ENCODE measurements at regions not wholly inside any gene's neighbourhood (a gene's known extent, or its start where the extent isn't known, plus 50 kb on each side); places are given as distances from the start of the nearest gene placed in this dataset.

DNA sequence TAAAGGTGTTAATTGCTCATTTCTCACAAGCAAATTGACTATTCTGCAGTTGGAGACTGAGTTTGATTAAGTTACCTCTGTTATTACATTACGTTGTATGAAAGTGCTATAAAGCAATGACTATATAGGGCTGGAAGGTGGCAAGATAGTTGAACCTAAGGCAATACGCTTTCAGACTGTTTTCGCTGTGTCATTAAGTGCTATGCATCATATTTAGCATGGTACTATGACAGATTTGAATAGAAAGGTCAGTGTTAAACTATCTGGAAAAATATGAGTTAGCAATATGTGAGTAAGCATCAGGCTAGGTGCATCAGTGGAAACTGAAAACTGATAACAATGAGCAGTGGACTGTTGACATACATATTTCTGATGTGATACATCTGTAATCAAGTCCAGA is 206.0 kb upstream of the ARHGAP24 start:
- H3K27me3 ChIP-seq (replicated peaks in 1 of 7): no peaks in the 10 kb centered on the region
- 83 to 90% (median 86%) methylated on average over 3 of the region's 3 CpGs for WGBS, 5 donors
- no peak overlapping the region for H3K4me3 ChIP-seq
- H3K27ac ChIP-seq: no peak overlapping the region
- peaks cover 3 to 18% (median 12%) of the 10 kb centered on the region in 8 donors for H3K9me3 ChIP-seq
- no peaks in the 10 kb centered on the region for H3K4me1 ChIP-seq
- no peak for DNase-seq
- no peaks in the 10 kb centered on the region for H3K36me3 ChIP-seq
- intact Hi-C loops (cut with DNase I; ENCODE audit: low total_unique reads): no loop called here
- TF ChIP-seq POLR2A (IDR thresholded peaks at IDR 0.05) (no peak), POLR2AphosphoS5 (IDR thresholded peaks at IDR 0.05) (no peak)
- TF ChIP-seq, protein P1, sequence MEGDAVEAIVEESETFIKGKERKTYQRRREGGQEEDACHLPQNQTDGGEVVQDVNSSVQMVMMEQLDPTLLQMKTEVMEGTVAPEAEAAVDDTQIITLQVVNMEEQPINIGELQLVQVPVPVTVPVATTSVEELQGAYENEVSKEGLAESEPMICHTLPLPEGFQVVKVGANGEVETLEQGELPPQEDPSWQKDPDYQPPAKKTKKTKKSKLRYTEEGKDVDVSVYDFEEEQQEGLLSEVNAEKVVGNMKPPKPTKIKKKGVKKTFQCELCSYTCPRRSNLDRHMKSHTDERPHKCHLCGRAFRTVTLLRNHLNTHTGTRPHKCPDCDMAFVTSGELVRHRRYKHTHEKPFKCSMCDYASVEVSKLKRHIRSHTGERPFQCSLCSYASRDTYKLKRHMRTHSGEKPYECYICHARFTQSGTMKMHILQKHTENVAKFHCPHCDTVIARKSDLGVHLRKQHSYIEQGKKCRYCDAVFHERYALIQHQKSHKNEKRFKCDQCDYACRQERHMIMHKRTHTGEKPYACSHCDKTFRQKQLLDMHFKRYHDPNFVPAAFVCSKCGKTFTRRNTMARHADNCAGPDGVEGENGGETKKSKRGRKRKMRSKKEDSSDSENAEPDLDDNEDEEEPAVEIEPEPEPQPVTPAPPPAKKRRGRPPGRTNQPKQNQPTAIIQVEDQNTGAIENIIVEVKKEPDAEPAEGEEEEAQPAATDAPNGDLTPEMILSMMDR (IDR thresholded peaks at IDR 0.05 in 8 of 11, conservative IDR thresholded peaks at IDR 0.05 in 3 of 11): no peak

DNA sequence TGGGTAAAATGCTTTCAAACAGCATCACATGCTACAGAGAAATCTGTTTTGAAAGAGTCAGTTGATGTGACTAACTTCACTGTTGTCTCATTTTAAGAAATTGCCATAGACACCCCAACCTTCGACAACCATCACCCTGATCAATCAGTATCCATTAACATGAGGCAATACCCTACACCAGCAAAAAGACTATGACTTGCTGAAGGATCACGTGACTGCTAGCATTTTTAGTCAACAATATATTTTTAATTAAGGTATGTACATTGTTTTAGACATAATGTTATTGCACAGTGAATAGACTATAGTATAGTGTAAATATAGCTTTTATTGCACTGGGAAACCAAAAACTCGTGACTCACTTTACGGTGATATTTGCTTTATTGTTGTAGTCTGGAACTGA is 200.0 kb upstream of the ARHGAP24 start:
- Histone ChIP-seq H3K27ac (no peak overlapping the region), H3K4me3 (no peak overlapping the region), H3K36me3 (no peaks in the 10 kb centered on the region), H3K4me1 (no peaks in the 10 kb centered on the region), H3K27me3 (replicated peaks in 1 of 7) (no peaks in the 10 kb centered on the region), H3K9me3 (peaks cover 3 to 23% (median 15%) of the 10 kb centered on the region in 8 donors)
- intact Hi-C loops (cut with DNase I; ENCODE audit: low total_unique reads): no loop called here
- 83 to 93% (median 86%) methylated on average over 4 of the region's 4 CpGs for WGBS, 5 donors
- TF ChIP-seq, protein P1 (IDR thresholded peaks at IDR 0.05 in 8 of 11, conservative IDR thresholded peaks at IDR 0.05 in 3 of 11): no peak
- TF ChIP-seq POLR2A (IDR thresholded peaks at IDR 0.05): no peak
- no peak for TF ChIP-seq POLR2AphosphoS5 (IDR thresholded peaks at IDR 0.05)
- no peak for DNase-seq

DNA sequence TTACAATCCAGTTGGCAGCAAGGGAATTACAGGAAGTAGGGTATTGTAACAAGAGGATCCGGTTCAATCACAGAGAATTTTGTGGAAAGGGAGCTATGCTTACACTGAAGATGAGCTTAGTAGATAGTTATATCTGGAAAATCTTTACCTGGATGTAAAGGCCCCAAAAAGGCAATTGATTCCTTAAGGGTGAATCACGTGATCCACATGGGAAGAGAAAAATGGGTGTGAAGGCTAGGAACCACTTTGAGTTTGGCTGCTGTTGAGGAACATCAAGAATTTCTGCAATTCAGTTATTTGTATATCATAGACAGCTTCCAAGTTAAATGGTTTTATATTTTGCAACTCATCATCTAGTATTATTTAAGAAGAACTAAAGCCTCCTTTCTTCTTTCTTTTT is 194.0 kb upstream of the ARHGAP24 start:
- Histone ChIP-seq H3K4me1 (no peaks in the 10 kb centered on the region), H3K9me3 (peaks cover 0 to 9% (median under 1%) of the 10 kb centered on the region in 8 donors), H3K27me3 (replicated peaks in 1 of 7) (no peaks in the 10 kb centered on the region), H3K36me3 (no peaks in the 10 kb centered on the region), H3K27ac (no peak overlapping the region), H3K4me3 (no peak overlapping the region)
- intact Hi-C loops (cut with DNase I; ENCODE audit: low total_unique reads): no loop called here
- 62 to 81% (median 70%) methylated on average over 2 of the region's 2 CpGs for WGBS, 5 donors
- TF ChIP-seq POLR2A (IDR thresholded peaks at IDR 0.05) (no peak), POLR2AphosphoS5 (IDR thresholded peaks at IDR 0.05) (no peak)
- TF ChIP-seq, protein P1 (IDR thresholded peaks at IDR 0.05 in 8 of 11, conservative IDR thresholded peaks at IDR 0.05 in 3 of 11): no peak
- DNase-seq: no peak

DNA sequence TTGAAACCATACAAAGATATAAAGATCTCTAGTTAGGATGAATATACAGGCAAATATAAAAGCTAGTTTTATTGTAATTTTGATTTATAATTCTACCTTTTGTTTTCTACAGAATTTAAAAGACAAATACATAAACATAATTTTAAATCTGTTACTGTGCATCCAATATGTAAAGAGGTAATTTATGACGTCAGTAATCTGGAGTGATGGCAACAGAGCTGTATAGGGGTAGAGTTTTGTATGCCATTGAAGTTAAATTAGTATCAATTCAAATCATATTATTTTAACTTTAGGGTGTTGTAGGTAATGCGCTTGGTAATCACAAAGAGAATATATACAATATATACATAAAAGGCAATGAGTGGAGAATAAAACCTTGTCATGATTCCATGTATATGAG is 183.7 kb upstream of the ARHGAP24 start:
- peaks cover 0 to 36% (median 25%) of the 10 kb centered on the region in 8 donors for H3K9me3 ChIP-seq
- TF ChIP-seq, protein P1 (IDR thresholded peaks at IDR 0.05 in 8 of 11, conservative IDR thresholded peaks at IDR 0.05 in 3 of 11): no peak
- TF ChIP-seq POLR2A (IDR thresholded peaks at IDR 0.05): no peak
- no peak for TF ChIP-seq POLR2AphosphoS5 (IDR thresholded peaks at IDR 0.05)
- intact Hi-C loops (cut with DNase I; ENCODE audit: low total_unique reads): no loop called here
- no peaks in the 10 kb centered on the region for H3K36me3 ChIP-seq
- no peaks in the 10 kb centered on the region for H3K4me1 ChIP-seq
- DNase-seq: no peak
- WGBS, 5 donors: 68 to 97% (median 94%) methylated on average over 2 of the region's 2 CpGs
- no peak overlapping the region for H3K4me3 ChIP-seq
- no peaks in the 10 kb centered on the region for H3K27me3 ChIP-seq (replicated peaks in 1 of 7)
- H3K27ac ChIP-seq: no peak overlapping the region
